Mesenchymal stem cell (in vitro differentiated cells and primary cell): ENCODE measurements at regions not wholly inside any gene's neighbourhood (a gene's known extent, or its start where the extent isn't known, plus 50 kb on each side); places are given as distances from the start of the nearest gene placed in this dataset.
A peak's percentile ranks its signal among the peaks of the same experiment; 100 is the strongest.

Experiments used
- DNase-seq: peaks from one replicate; pipeline ENCODE4 v3.0.0-alpha.2; 2013
- H2AFZ ChIP-seq: one replicate; pipeline ENCODE4 v1.6.1; 2013; ENCODE audit warnings: low read depth, mild to moderate bottlenecking, control low read depth, inconsistent platforms, low read length, moderate library complexity
- H2AK5ac ChIP-seq: 2 replicates; pipeline ENCODE4 v1.6.1; 2013; ENCODE audit warnings: low read length, moderate library complexity, mild to moderate bottlenecking, inconsistent platforms; ENCODE audit not compliant: severe bottlenecking
- H2BK120ac ChIP-seq: one replicate; pipeline ENCODE4 v1.6.1; 2013; ENCODE audit warnings: low read depth, mild to moderate bottlenecking, inconsistent platforms, low read length, moderate library complexity
- H2BK12ac ChIP-seq, 2 experiments: one replicate each; pipeline ENCODE4 v1.6.1; 2013; ENCODE audit warnings: inconsistent platforms in 2 of 2, low read length in 2 of 2, mild to moderate bottlenecking in 2 of 2, moderate library complexity in 2 of 2, control low read depth in 1 of 2
- H2BK15ac ChIP-seq: one replicate; pipeline ENCODE4 v1.6.1; 2013; ENCODE audit warnings: mild to moderate bottlenecking, low read depth, inconsistent platforms; ENCODE audit not compliant: poor library complexity, severe bottlenecking
- H2BK5ac ChIP-seq: 2 replicates; pipeline ENCODE4 v1.6.1; 2013; ENCODE audit warnings: low read depth, mild to moderate bottlenecking, low read length, control low read depth, inconsistent platforms; ENCODE audit not compliant: poor library complexity, severe bottlenecking
- H3K14ac ChIP-seq, 2 experiments: one replicate each; pipeline ENCODE4 v1.6.1; 2013; ENCODE audit warnings: inconsistent platforms in 2 of 2, low read length in 2 of 2, control low read depth in 1 of 2, mild to moderate bottlenecking in 1 of 2, moderate library complexity in 1 of 2
- H3K18ac ChIP-seq, 2 experiments: one replicate each; pipeline ENCODE4 v1.6.1; 2013; ENCODE audit warnings: inconsistent platforms in 2 of 2, low read length in 2 of 2, control low read depth in 1 of 2, low read depth in 1 of 2, mild to moderate bottlenecking in 1 of 2
- H3K23ac ChIP-seq, 2 experiments: one replicate each; pipeline ENCODE4 v1.6.1; 2013; ENCODE audit warnings: inconsistent platforms in 2 of 2, low read length in 2 of 2, mild to moderate bottlenecking in 2 of 2, moderate library complexity in 2 of 2, control low read depth in 1 of 2
- H3K27ac ChIP-seq: 2 replicates; pipeline ENCODE4 v1.5.1; 2013; ENCODE audit warnings: mild to moderate bottlenecking, moderate library complexity, low read length, control low read depth, inconsistent platforms; ENCODE audit not compliant: poor library complexity, severe bottlenecking
- H3K27me3 ChIP-seq, 2 experiments: 2 replicates each; pipeline versions ENCODE4 v1.6.1 to v1.7.0; 2013; ENCODE audit warnings: low read length in 2 of 2, mild to moderate bottlenecking in 2 of 2, moderate library complexity in 2 of 2, control low read depth in 1 of 2, inconsistent platforms in 1 of 2; ENCODE audit not compliant: control insufficient read depth in 1 of 2, insufficient read depth in 1 of 2
- H3K36me3 ChIP-seq, 2 experiments: 2 replicates each; pipeline versions ENCODE4 v1.6.1 to v1.7.0; 2013; ENCODE audit warnings: low read length in 2 of 2, control low read depth in 1 of 2, inconsistent platforms in 1 of 2, low read depth in 1 of 2, mild to moderate bottlenecking in 1 of 2; ENCODE audit not compliant: insufficient read depth in 2 of 2, control insufficient read depth in 1 of 2
- H3K4ac ChIP-seq, 2 experiments: one replicate each; pipeline ENCODE4 v1.6.1; 2013; ENCODE audit warnings: inconsistent platforms in 2 of 2, low read length in 2 of 2, mild to moderate bottlenecking in 2 of 2, moderate library complexity in 2 of 2, control low read depth in 1 of 2, low read depth in 1 of 2
- H3K4me1 ChIP-seq: 2 replicates; pipeline ENCODE4 v1.6.1; 2013; ENCODE audit warnings: low read depth, low read length, control low read depth; ENCODE audit not compliant: control insufficient read depth, insufficient read depth
- H3K4me2 ChIP-seq: 2 replicates; pipeline ENCODE4 v1.6.1; 2013; ENCODE audit warnings: low read length, mild to moderate bottlenecking, inconsistent platforms; ENCODE audit not compliant: poor library complexity, severe bottlenecking
- H3K4me3 ChIP-seq, 2 experiments: 2 replicates each; pipeline versions ENCODE4 v1.5.1 to v1.7.0; 2013; ENCODE audit warnings: low read length in 2 of 2, mild to moderate bottlenecking in 2 of 2, control low read depth in 1 of 2, low read depth in 1 of 2; ENCODE audit not compliant: insufficient read depth in 1 of 2
- H3K79me1 ChIP-seq: replicated peaks from 2 replicates; pipeline ENCODE4 v1.6.1; 2013; ENCODE audit warnings: mild to moderate bottlenecking, control low read depth, low read length, inconsistent platforms; ENCODE audit not compliant: poor library complexity, severe bottlenecking
- H3K9ac ChIP-seq: 2 replicates; pipeline ENCODE4 v1.7.0; 2013; ENCODE audit warnings: mild to moderate bottlenecking, low read length, moderate library complexity
- H3K9me3 ChIP-seq: 2 replicates; pipeline ENCODE4 v1.7.0; 2013; ENCODE audit warnings: mild to moderate bottlenecking, low read length; ENCODE audit not compliant: control insufficient read depth
- H4K8ac ChIP-seq: one replicate; pipeline ENCODE4 v1.6.1; 2013; ENCODE audit warnings: inconsistent platforms, mild to moderate bottlenecking, low read length, moderate library complexity
- H4K91ac ChIP-seq: one replicate; pipeline ENCODE4 v1.6.1; 2013; ENCODE audit warnings: mild to moderate bottlenecking, low read length, inconsistent platforms
- WGBS: methylation state at CpG from one replicate; pipeline ENCODE4 v1.1.7; 2013; ENCODE audit warnings: mixed read lengths; 5-methylcytosine and 5-hydroxymethylcytosine counted together

DNA sequence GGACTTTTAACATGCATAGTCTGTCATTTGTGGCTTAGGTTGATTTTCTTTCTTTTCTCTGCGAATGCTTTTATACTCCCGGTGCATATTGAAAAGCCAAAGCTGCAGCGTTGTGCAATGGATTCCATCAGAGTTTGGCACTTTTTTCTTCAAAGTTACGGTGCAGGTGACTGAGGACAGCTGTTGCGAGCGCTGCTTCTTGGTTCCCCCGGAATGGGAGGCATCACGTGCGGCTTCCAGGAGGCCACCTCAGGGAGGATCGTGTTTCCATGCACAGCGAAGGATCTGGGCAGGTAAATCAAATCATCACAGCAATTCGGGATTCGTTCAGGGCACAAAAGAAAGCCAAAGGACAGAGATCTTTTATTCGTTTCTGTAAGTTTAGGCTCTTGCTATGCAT is 109.6 kb upstream of the ALKAL2 start:
- H3K36me3 ChIP-seq = no peaks in the 10 kb centered on the region
- H2BK12ac ChIP-seq = no peak overlapping the region
- no peak overlapping the region for H3K9ac ChIP-seq
- no peak overlapping the region for H2AK5ac ChIP-seq
- no peak overlapping the region for H4K91ac ChIP-seq
- H3K79me1 ChIP-seq = no peaks in the 10 kb centered on the region
- H3K23ac ChIP-seq = no peak overlapping the region
- no peak overlapping the region for H2BK15ac ChIP-seq
- peaks cover 0 to 5% of the 10 kb centered on the region in 2 experiments for H3K27me3 ChIP-seq
- H3K4me3 ChIP-seq = no peak overlapping the region
- H2AFZ ChIP-seq = no peak overlapping the region
- H3K14ac ChIP-seq = no peak overlapping the region
- peaks cover 32% of the 10 kb centered on the region for H3K4me1 ChIP-seq
- H3K18ac ChIP-seq = no peak overlapping the region
- H3K4ac ChIP-seq = no peak overlapping the region
- no peaks in the 10 kb centered on the region for H3K9me3 ChIP-seq
- 91% methylated on average over 12 of the region's 14 CpGs for WGBS
- no peak overlapping the region for H3K27ac ChIP-seq
- no peak overlapping the region for H3K4me2 ChIP-seq
- no peak for DNase-seq
- no peak overlapping the region for H2BK120ac ChIP-seq
- no peak overlapping the region for H2BK5ac ChIP-seq
- no peak overlapping the region for H4K8ac ChIP-seq

DNA sequence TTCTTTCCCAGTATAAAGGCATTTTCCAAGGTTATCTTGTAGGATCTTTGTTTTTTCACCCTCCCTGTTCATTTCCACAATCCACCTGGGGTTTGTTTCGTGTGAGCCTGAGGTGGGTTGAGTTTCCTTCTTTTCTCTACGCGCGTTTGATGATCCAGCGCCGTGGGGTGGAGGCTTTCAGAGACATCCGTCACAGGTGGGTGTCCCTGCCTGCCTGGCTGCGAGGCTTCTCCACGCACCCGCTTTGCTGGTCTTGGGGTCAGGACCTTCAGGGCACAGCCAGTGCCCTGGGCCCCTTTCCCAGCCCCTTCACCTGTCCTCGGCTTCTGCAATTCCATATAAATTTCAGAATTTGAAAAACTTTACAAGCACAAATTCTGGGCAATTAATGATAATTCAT is 109.0 kb upstream of the ALKAL2 start:
- Histone ChIP-seq H3K27me3 (peaks cover 0 to 5% of the 10 kb centered on the region in 2 experiments), H3K9ac (no peak overlapping the region), H3K27ac (no peak overlapping the region), H2AK5ac (no peak overlapping the region), H3K23ac (no peak overlapping the region), H2BK12ac (no peak overlapping the region), H2AFZ (no peak overlapping the region), H4K8ac (no peak overlapping the region), H3K4me1 (peaks cover 34% of the 10 kb centered on the region), H2BK15ac (no peak overlapping the region), H3K4ac (no peak overlapping the region), H2BK5ac (no peak overlapping the region), H3K18ac (no peak overlapping the region), H4K91ac (no peak overlapping the region), H3K36me3 (no peaks in the 10 kb centered on the region), H3K4me3 (no peak overlapping the region), H3K4me2 (no peak overlapping the region), H3K79me1 (no peaks in the 10 kb centered on the region), H2BK120ac (no peak overlapping the region), H3K14ac (no peak overlapping the region), H3K9me3 (no peaks in the 10 kb centered on the region)
- no peak for DNase-seq
- 85% methylated on average over 10 of the region's 11 CpGs for WGBS

DNA sequence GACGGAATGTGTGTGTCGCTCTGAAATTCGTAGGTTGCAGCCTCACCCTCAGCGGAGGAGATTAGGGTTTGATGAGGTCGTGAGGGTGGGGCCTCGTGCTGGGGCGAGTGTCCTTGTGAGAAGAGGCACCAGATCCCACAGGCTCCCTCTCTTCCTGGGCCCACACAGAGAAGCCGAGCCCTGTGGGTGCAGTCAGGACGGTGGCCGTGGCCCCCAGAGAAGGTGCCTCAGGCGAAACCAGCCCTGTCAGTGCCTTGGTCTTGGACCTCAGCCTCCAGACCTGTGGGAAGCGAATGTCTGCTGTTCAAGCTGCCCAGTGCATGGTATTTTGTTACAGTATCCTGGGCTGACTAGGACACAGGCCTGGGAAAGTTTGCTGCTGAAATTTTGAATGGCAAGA is 108.0 kb upstream of the ALKAL2 start:
- no peaks in the 10 kb centered on the region for H3K79me1 ChIP-seq
- no peak overlapping the region for H3K23ac ChIP-seq
- H3K9ac ChIP-seq = no peak overlapping the region
- H3K36me3 ChIP-seq = no peaks in the 10 kb centered on the region
- no peak overlapping the region for H3K27ac ChIP-seq
- no peak overlapping the region for H3K4me3 ChIP-seq
- H2BK120ac ChIP-seq = no peak overlapping the region
- peaks cover 29% of the 10 kb centered on the region for H3K4me1 ChIP-seq
- H3K9me3 ChIP-seq = no peaks in the 10 kb centered on the region
- H4K8ac ChIP-seq = no peak overlapping the region
- no peak overlapping the region for H3K14ac ChIP-seq
- no peak overlapping the region for H3K18ac ChIP-seq
- no peak overlapping the region for H4K91ac ChIP-seq
- H3K4me2 ChIP-seq = no peak overlapping the region
- H2AK5ac ChIP-seq = no peak overlapping the region
- H2BK5ac ChIP-seq = no peak overlapping the region
- WGBS = 80% methylated on average over 12 of the region's 12 CpGs
- H3K4ac ChIP-seq = no peak overlapping the region
- H3K27me3 ChIP-seq = peaks cover 0 to 5% of the 10 kb centered on the region in 2 experiments
- no peak overlapping the region for H2BK12ac ChIP-seq
- no peak for DNase-seq
- H2AFZ ChIP-seq = no peak overlapping the region
- no peak overlapping the region for H2BK15ac ChIP-seq

DNA sequence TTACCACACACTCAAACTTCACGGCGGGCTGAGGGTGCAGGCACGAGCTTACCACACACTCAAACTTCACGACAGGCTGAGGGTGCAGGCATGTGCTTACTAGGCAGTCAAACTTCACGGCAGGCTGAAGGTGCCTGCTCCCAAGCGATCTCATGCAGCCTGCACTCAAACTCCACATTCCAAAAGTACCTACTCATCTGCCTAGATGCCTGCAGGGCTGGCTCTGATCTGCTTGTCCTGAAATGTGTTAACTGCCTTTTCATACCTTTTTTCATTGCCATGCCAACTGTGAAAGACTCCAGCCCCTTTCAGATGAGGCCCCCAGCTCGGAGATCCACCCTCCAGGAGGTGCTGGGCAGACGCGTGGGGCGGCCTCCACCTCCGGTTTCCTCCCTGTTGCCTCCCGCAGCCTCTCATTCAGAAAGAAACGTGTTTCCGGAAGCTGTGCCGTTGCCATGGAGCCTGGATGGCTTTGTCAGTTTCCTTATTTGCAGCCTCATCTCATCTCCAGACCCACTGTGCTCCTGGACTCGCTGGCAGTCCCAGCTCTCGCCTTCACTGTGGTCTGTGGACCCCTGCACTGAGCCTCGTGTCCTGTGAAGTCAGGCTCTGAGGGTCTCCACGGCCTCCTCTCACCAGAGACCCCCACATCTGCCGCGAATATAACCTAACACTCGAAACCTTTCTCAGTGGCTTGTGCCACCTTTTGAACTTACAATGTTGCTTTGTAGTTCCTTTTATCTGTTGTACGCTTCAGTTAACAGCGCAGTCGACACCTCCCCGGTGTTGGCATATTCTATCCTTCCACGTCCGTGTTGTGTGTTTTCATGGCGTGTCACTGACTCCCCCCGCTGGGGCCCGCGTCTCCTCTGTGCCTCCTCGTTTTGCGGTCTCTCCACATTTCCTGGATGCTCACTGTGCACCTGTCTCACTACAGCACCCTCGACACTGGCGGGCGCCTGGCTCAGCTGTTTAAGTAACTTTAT is 106.1 kb upstream of the ALKAL2 start:
- 64% methylated on average over 34 of the region's 37 CpGs for WGBS
- peak overlapping the region; percentile 93 for H3K27ac ChIP-seq
- H2AFZ ChIP-seq = no peak overlapping the region
- H3K27me3 ChIP-seq = peaks cover 0 to 5% of the 10 kb centered on the region in 2 experiments
- H3K79me1 ChIP-seq = no peaks in the 10 kb centered on the region
- peaks cover 3% of the 10 kb centered on the region for H3K9me3 ChIP-seq
- no peak overlapping the region for H2BK12ac ChIP-seq
- no peak overlapping the region for H2BK120ac ChIP-seq
- DNase-seq = no peak
- peaks cover 27% of the 10 kb centered on the region for H3K4me1 ChIP-seq
- peak overlapping the region; percentile 35 for H3K4me2 ChIP-seq
- no peak overlapping the region for H3K4me3 ChIP-seq
- H2BK5ac ChIP-seq = peak overlapping the region; percentile 48
- no peak overlapping the region for H4K8ac ChIP-seq
- no peak overlapping the region for H3K4ac ChIP-seq
- H2BK15ac ChIP-seq = no peak overlapping the region
- H3K18ac ChIP-seq = no peak overlapping the region
- no peaks in the 10 kb centered on the region for H3K36me3 ChIP-seq
- H2AK5ac ChIP-seq = peak overlapping the region; percentile 87
- no peak overlapping the region for H4K91ac ChIP-seq
- no peak overlapping the region for H3K23ac ChIP-seq
- no peak overlapping the region for H3K14ac ChIP-seq
- H3K9ac ChIP-seq = no peak overlapping the region
